Kidney (tissue), 13 donors: ENCODE measurements at regions not wholly inside any gene's neighbourhood (a gene's known extent, or its start where the extent isn't known, plus 50 kb on each side); places are given as distances from the start of the nearest gene placed in this dataset.

Experiments
- DNase-seq, 5 donors: peaks; one replicate each; pipeline ENCODE4 v3.0.0-alpha.2; 2013 to 2020
- FAIRE-seq: peaks from 2 replicates; lab custom pipeline; 2012; peaks lifted over from hg19 to GRCh38; lab: Jason Lieb, UNC
- H3K27ac ChIP-seq, 2 donors: one replicate each; pipeline ENCODE4 v1.7.0; 2013; ENCODE audit warnings: low read depth in 2 of 2, low read length in 2 of 2, inconsistent platforms in 1 of 2
- H3K27me3 ChIP-seq: one replicate; pipeline ENCODE4 v1.7.1; 2013; ENCODE audit warnings: low read length, inconsistent platforms; ENCODE audit not compliant: control insufficient read depth, insufficient read depth
- H3K36me3 ChIP-seq, 3 donors: one replicate each; pipeline versions ENCODE4 v1.7.0 to v1.7.1; 2013; ENCODE audit warnings: low read length in 3 of 3, control low read depth in 1 of 3, inconsistent platforms in 1 of 3; ENCODE audit not compliant: insufficient read depth in 3 of 3, control insufficient read depth in 2 of 3
- H3K4me1 ChIP-seq, 3 donors: one replicate each; pipeline versions ENCODE4 v1.7.0 to v1.7.1; 2013; ENCODE audit warnings: low read length in 3 of 3, inconsistent platforms in 1 of 3, low read depth in 1 of 3; ENCODE audit not compliant: control insufficient read depth in 2 of 3, insufficient read depth in 2 of 3
- H3K4me3 ChIP-seq, 3 donors: one replicate each; pipeline versions ENCODE4 v1.7.0 to v1.8.1; 2013; ENCODE audit warnings: low read length in 3 of 3, control low read depth in 1 of 3, inconsistent platforms in 1 of 3
- H3K9ac ChIP-seq, 3 donors: one replicate each; pipeline versions ENCODE4 v1.7.0 to v1.7.1; 2013; ENCODE audit warnings: low read length in 3 of 3, control low read depth in 1 of 3, inconsistent platforms in 1 of 3
- H3K9me3 ChIP-seq, 3 donors: one replicate each; pipeline versions ENCODE4 v1.7.0 to v1.7.1; 2013; ENCODE audit warnings: low read length in 3 of 3, control low read depth in 1 of 3, inconsistent platforms in 1 of 3; ENCODE audit not compliant: control insufficient read depth in 2 of 3, insufficient read depth in 1 of 3
- intact Hi-C: fragments of 100-400 bp; cut with DNase I; formaldehyde crosslinking; loops from one replicate; pipeline ENCODE4 v1.11.1; 2022
- TF ChIP-seq, protein P1 (sequence below): IDR thresholded peaks from 3 replicates; pipeline ENCODE4 v1.5.1; 2012; ENCODE audit warnings: mild to moderate bottlenecking, moderate library complexity, borderline replicate concordance; ENCODE audit not compliant: insufficient read depth; ENCODE audit errors: extremely low read depth
- donor health status: control.
- donor health status: control.
- donor health status: control.
- donor health status: control.
- donor health status: control.
- donor health status: DM: yes; HTN: yes; CAD: no.
- donor health status: Normal renal cell carcinoma (clear cell type).

DNA sequence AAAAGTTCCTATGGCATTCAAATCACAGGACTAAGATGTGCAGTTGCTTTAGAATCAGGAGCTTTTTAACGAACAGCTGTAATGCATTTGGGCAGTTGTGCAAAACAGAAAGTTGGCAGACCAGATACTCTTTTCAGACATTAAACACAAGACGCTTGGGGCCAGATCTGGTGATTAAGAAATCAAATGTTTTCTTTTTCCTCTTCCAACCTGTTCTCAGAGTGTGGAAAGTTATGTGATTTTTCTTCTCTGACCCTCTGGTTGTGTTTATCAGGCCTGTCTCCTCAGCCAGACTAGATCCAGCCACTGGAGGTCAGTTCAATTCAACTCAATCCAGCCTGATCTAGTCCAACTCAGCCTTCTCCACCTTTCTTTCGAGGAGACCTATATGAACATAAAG lies 298.5 kb upstream of the PCSK5 start:
- no peaks in the 10 kb centered on the region for H3K27me3 ChIP-seq
- TF ChIP-seq, protein P1, sequence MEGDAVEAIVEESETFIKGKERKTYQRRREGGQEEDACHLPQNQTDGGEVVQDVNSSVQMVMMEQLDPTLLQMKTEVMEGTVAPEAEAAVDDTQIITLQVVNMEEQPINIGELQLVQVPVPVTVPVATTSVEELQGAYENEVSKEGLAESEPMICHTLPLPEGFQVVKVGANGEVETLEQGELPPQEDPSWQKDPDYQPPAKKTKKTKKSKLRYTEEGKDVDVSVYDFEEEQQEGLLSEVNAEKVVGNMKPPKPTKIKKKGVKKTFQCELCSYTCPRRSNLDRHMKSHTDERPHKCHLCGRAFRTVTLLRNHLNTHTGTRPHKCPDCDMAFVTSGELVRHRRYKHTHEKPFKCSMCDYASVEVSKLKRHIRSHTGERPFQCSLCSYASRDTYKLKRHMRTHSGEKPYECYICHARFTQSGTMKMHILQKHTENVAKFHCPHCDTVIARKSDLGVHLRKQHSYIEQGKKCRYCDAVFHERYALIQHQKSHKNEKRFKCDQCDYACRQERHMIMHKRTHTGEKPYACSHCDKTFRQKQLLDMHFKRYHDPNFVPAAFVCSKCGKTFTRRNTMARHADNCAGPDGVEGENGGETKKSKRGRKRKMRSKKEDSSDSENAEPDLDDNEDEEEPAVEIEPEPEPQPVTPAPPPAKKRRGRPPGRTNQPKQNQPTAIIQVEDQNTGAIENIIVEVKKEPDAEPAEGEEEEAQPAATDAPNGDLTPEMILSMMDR: no peak
- no peaks in the 10 kb centered on the region for H3K9me3 ChIP-seq
- no peak overlapping the region for H3K27ac ChIP-seq
- H3K4me3 ChIP-seq: no peak overlapping the region
- intact Hi-C loops: no loop called here
- H3K36me3 ChIP-seq: no peaks in the 10 kb centered on the region
- H3K4me1 ChIP-seq: no peaks in the 10 kb centered on the region
- H3K9ac ChIP-seq: no peak overlapping the region
- FAIRE-seq: no peak
- DNase-seq: peak in 1 of 5 donors; percentile 33

DNA sequence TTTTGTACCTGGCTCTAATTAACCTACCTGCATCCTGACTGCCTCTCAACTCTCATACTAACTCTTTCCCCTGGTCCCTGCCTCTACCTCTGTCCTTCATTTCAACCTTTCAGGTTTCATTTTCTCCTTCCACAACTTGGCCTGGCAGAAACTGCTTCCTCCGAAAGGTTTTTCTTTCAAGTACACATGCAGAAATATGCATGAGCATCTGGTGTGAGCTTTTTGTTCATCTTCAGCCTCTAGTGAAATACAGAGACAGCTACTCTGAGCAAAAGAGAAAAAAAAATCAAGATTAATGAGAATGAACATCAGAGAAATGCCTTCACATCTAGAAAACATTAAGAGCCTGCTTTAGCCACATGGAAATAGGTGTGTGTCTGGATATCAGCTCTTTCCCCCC lies 297.9 kb upstream of the PCSK5 start:
- no peak overlapping the region for H3K9ac ChIP-seq
- DNase-seq (no peak), FAIRE-seq (no peak)
- TF ChIP-seq, protein P1: no peak
- no peaks in the 10 kb centered on the region for H3K9me3 ChIP-seq
- no peaks in the 10 kb centered on the region for H3K27me3 ChIP-seq
- H3K36me3 ChIP-seq: no peaks in the 10 kb centered on the region
- H3K4me3 ChIP-seq: no peak overlapping the region
- intact Hi-C loops: no loop called here
- H3K27ac ChIP-seq: no peak overlapping the region
- no peaks in the 10 kb centered on the region for H3K4me1 ChIP-seq

DNA sequence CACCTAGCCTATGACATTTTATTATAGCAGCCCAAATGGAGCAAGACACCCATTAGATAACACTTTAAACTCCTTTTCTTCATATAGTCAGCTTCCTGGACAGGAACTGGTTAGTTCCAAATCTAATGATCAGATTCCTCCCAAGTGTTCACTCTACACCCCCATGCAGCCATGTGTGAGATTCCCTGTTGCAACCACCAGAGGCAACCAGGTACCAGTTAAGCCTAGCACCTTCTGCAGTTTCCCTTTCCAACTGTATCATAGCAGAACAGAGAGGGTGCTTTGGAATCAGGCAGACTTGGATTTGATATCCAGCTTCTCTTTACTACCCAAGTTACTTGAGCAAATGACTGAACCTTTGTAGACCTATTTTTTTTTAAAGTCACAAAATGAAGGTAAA lies 296.6 kb upstream of the PCSK5 start:
- intact Hi-C loops: no loop called here

More for the DNA sequence above, 296.6 kb upstream of the PCSK5 start:
- Histone ChIP-seq H3K27me3 (no peaks in the 10 kb centered on the region), H3K9me3 (no peaks in the 10 kb centered on the region), H3K36me3 (no peaks in the 10 kb centered on the region), H3K4me1 (no peaks in the 10 kb centered on the region), H3K4me3 (no peak overlapping the region), H3K27ac (no peak overlapping the region), H3K9ac (no peak overlapping the region)
- FAIRE-seq: no peak
- TF ChIP-seq, protein P1: no peak
- DNase-seq: no peak
